H9 (cell line): ENCODE measurements at regions not wholly inside any gene's neighbourhood (a gene's known extent, or its start where the extent isn't known, plus 50 kb on each side); places are given as distances from the start of the nearest gene placed in this dataset.

Experiments
- DNase-seq: peaks from one replicate; pipeline ENCODE4 v3.0.0-alpha.2; 2017
- H2AFZ ChIP-seq: one replicate; pipeline ENCODE4 v1.6.1; 2013; ENCODE audit warnings: mild to moderate bottlenecking, low read length, control low read depth, moderate library complexity
- H2AK5ac ChIP-seq: 2 replicates; pipeline ENCODE4 v1.6.1; 2013; ENCODE audit warnings: low read length, control low read depth, mixed read lengths; ENCODE audit not compliant: insufficient read length
- H2BK120ac ChIP-seq: one replicate; pipeline ENCODE4 v1.6.1; 2013; ENCODE audit warnings: low read depth, mild to moderate bottlenecking, low read length, control low read depth, inconsistent platforms; ENCODE audit not compliant: poor library complexity, severe bottlenecking
- H2BK12ac ChIP-seq: 2 replicates; pipeline ENCODE4 v1.6.1; 2013; ENCODE audit warnings: low read length, control low read depth, mixed read lengths, low read depth; ENCODE audit not compliant: insufficient read length
- H2BK15ac ChIP-seq: 2 replicates; pipeline ENCODE4 v1.6.1; 2013; ENCODE audit warnings: low read depth, low read length, control low read depth
- H2BK20ac ChIP-seq: one replicate; pipeline ENCODE4 v1.6.1; 2013; ENCODE audit warnings: low read depth, mild to moderate bottlenecking, low read length, control low read depth, inconsistent platforms; ENCODE audit not compliant: poor library complexity, severe bottlenecking
- H2BK5ac ChIP-seq: 2 replicates; pipeline ENCODE4 v1.6.1; 2013; ENCODE audit warnings: low read length, control low read depth, mixed read lengths; ENCODE audit not compliant: insufficient read length
- H3K14ac ChIP-seq: 2 replicates; pipeline ENCODE4 v1.6.1; 2013; ENCODE audit warnings: low read length, control low read depth; ENCODE audit not compliant: insufficient read depth
- H3K18ac ChIP-seq: 2 replicates; pipeline ENCODE4 v1.6.1; 2013; ENCODE audit warnings: low read depth, mild to moderate bottlenecking, mixed read lengths, low read length, control low read depth; ENCODE audit not compliant: insufficient read length
- H3K23ac ChIP-seq: 2 replicates; pipeline ENCODE4 v1.6.1; 2013; ENCODE audit warnings: low read length, control low read depth, mixed read lengths, low read depth; ENCODE audit not compliant: insufficient read length
- H3K23me2 ChIP-seq: 2 replicates; pipeline ENCODE4 v1.6.1; 2013; ENCODE audit warnings: low read depth, mild to moderate bottlenecking, mixed read lengths, low read length, control low read depth; ENCODE audit not compliant: insufficient read length, poor library complexity, severe bottlenecking
- H3K27ac ChIP-seq: 2 replicates; pipeline ENCODE4 v1.5.1; 2013; ENCODE audit warnings: low read length, control low read depth, mixed read lengths, low read depth; ENCODE audit not compliant: insufficient read length
- H3K27me3 ChIP-seq: 2 replicates; pipeline ENCODE4 v1.6.1; 2013; ENCODE audit warnings: low read length, control low read depth, inconsistent platforms; ENCODE audit not compliant: insufficient read depth
- H3K4ac ChIP-seq: 2 replicates; pipeline ENCODE4 v1.6.1; 2013; ENCODE audit warnings: low read depth, mild to moderate bottlenecking, control low read depth, inconsistent platforms, low read length, moderate library complexity
- H3K4me1 ChIP-seq: 2 replicates; pipeline ENCODE4 v1.6.1; 2013; ENCODE audit warnings: low read length, control low read depth, inconsistent platforms; ENCODE audit not compliant: insufficient read depth
- H3K4me2 ChIP-seq: 2 replicates; pipeline ENCODE4 v1.6.1; 2013; ENCODE audit warnings: low read length, control low read depth, mixed read lengths; ENCODE audit not compliant: insufficient read length, insufficient read depth
- H3K56ac ChIP-seq: 2 replicates; pipeline ENCODE4 v1.6.1; 2013; ENCODE audit warnings: low read depth, mild to moderate bottlenecking, mixed read lengths, low read length, control low read depth; ENCODE audit not compliant: insufficient read length
- H3K79me1 ChIP-seq: 2 replicates; pipeline ENCODE4 v1.6.1; 2013; ENCODE audit warnings: low read depth, mild to moderate bottlenecking, moderate library complexity, low read length, control low read depth, inconsistent platforms; ENCODE audit not compliant: insufficient read depth, poor library complexity, severe bottlenecking
- H3K79me2 ChIP-seq: 2 replicates; pipeline ENCODE4 v1.6.1; 2013; ENCODE audit warnings: low read length, control low read depth, inconsistent platforms; ENCODE audit not compliant: insufficient read depth
- H3K9ac ChIP-seq: 2 replicates; pipeline ENCODE4 v1.6.1; 2013; ENCODE audit warnings: low read length, control low read depth, mixed read lengths; ENCODE audit not compliant: insufficient read length; ENCODE audit errors: extremely low read depth
- H3K9me3 ChIP-seq: one replicate; pipeline ENCODE4 v1.6.1; 2013; ENCODE audit warnings: low read depth, low read length, inconsistent platforms; ENCODE audit not compliant: control insufficient read depth
- H3T11ph ChIP-seq: one replicate; pipeline ENCODE4 v1.6.1; 2013; ENCODE audit warnings: mild to moderate bottlenecking, low read length, control low read depth, inconsistent platforms
- H4K20me1 ChIP-seq: one replicate; pipeline ENCODE4 v1.6.1; 2013; ENCODE audit not compliant: control insufficient read depth, insufficient read length, insufficient read depth
- H4K5ac ChIP-seq: 2 replicates; pipeline ENCODE4 v1.6.1; 2013; ENCODE audit warnings: low read depth, mild to moderate bottlenecking, mixed read lengths, low read length, control low read depth; ENCODE audit not compliant: insufficient read length
- H4K8ac ChIP-seq: replicated peaks from 2 replicates; pipeline ENCODE4 v1.6.1; 2013; ENCODE audit warnings: low read length, control low read depth, mixed read lengths, low read depth; ENCODE audit not compliant: insufficient read length
- H4K91ac ChIP-seq: 2 replicates; pipeline ENCODE4 v1.6.1; 2013; ENCODE audit warnings: low read depth, mild to moderate bottlenecking, moderate library complexity, mixed read lengths, low read length, control low read depth; ENCODE audit not compliant: insufficient read length
- H3K27ac Mint-ChIP-seq, 3 experiments: 2 replicates in 2 of 3; 3 replicates in 1 of 3; pipeline ENCODE4 v1.8.0; 2020 to 2021; ENCODE audit warnings: mixed read lengths in 3 of 3, mild to moderate bottlenecking in 1 of 3, moderate library complexity in 1 of 3
- H3K27me3 Mint-ChIP-seq: 2 replicates; pipeline ENCODE4 v1.8.0; 2021; ENCODE audit warnings: low read depth, mild to moderate bottlenecking, moderate library complexity, mixed read lengths
- H3K36me3 Mint-ChIP-seq, 3 experiments: 2 replicates in 2 of 3; 3 replicates in 1 of 3; pipeline ENCODE4 v1.8.0; 2020 to 2021; ENCODE audit warnings: low read depth in 3 of 3, mixed read lengths in 3 of 3; ENCODE audit not compliant: insufficient read depth in 1 of 3
- H3K4me1 Mint-ChIP-seq, 2 experiments: 2 replicates each; pipeline ENCODE4 v1.8.0; 2020; ENCODE audit warnings: mixed read lengths in 2 of 2
- H3K4me3 Mint-ChIP-seq, 2 experiments: 2 replicates in 1 of 2; 3 replicates in 1 of 2; pipeline ENCODE4 v1.8.0; 2020 to 2021; ENCODE audit warnings: mild to moderate bottlenecking in 2 of 2, mixed read lengths in 2 of 2, moderate library complexity in 1 of 2
- H3K9me3 Mint-ChIP-seq, 2 experiments: 2 replicates in 1 of 2; 3 replicates in 1 of 2; pipeline ENCODE4 v1.8.0; 2020; ENCODE audit warnings: mild to moderate bottlenecking in 2 of 2, mixed read lengths in 2 of 2, moderate library complexity in 1 of 2
- CTCF ChIP-seq: fragments of 200-600 bp; sonication (generic); conservative IDR thresholded peaks from 3 replicates; pipeline ENCODE4 v1.8.0; 2021; ENCODE audit warnings: antibody characterized with exemption, mild to moderate bottlenecking
- WGBS: extraction: QIAGEN DNeasy Blood & Tissue Kit; methylation state at CpG from one replicate; pipeline ENCODE4 v1.1.7; 2013; ENCODE audit warnings: missing lambda C conversion rate, low lambda C conversion rate, mixed read lengths; ENCODE audit not compliant: insufficient read length; ENCODE audit errors: extremely low coverage; 5-methylcytosine and 5-hydroxymethylcytosine counted together

- Mint-ChIP-seq H3K4me1 (no peaks in the 10 kb centered on the region), H3K9me3 (no peaks in the 10 kb centered on the region), H3K4me3 (no peak overlapping the region), H3K27me3 (no peaks in the 10 kb centered on the region), H3K36me3 (no peaks in the 10 kb centered on the region), H3K27ac (no peak overlapping the region)
- no peaks in the 10 kb centered on the region for H3K4me1 ChIP-seq
- H4K91ac ChIP-seq: no peak overlapping the region
- H3K79me2 ChIP-seq: no peaks in the 10 kb centered on the region
- WGBS: no CpG with 5 or more reads among the region's 1 CpG
- no peak overlapping the region for H2AFZ ChIP-seq
- no peaks in the 10 kb centered on the region for H3K27me3 ChIP-seq
- H4K5ac ChIP-seq: no peak overlapping the region
- H3K56ac ChIP-seq: no peak overlapping the region
- no peak overlapping the region for H3K27ac ChIP-seq
- TF ChIP-seq CTCF: no peak
- no peak overlapping the region for H2BK120ac ChIP-seq
- H2AK5ac ChIP-seq: no peak overlapping the region
- DNase-seq: no peak
- H3K79me1 ChIP-seq: no peaks in the 10 kb centered on the region
- no peak overlapping the region for H3K4me2 ChIP-seq
- no peak overlapping the region for H2BK5ac ChIP-seq
- no peak overlapping the region for H3T11ph ChIP-seq
- H2BK15ac ChIP-seq: no peak overlapping the region
- no peak overlapping the region for H3K4ac ChIP-seq
- no peak overlapping the region for H2BK12ac ChIP-seq
- no peaks in the 10 kb centered on the region for H4K20me1 ChIP-seq
- H3K18ac ChIP-seq: no peak overlapping the region
- H3K14ac ChIP-seq: no peak overlapping the region
- no peak overlapping the region for H4K8ac ChIP-seq
- no peak overlapping the region for H2BK20ac ChIP-seq
- no peaks in the 10 kb centered on the region for H3K23me2 ChIP-seq
- no peaks in the 10 kb centered on the region for H3K9me3 ChIP-seq
- no peak overlapping the region for H3K9ac ChIP-seq
- no peak overlapping the region for H3K23ac ChIP-seq
These were observed 108.1 kb upstream of the AADACL2 start for GRCh38 chr3:151625586-151625985.
